ENCODE measurements at regions not wholly inside any gene's neighbourhood (a gene's known extent, or its start where the extent isn't known, plus 50 kb on each side); places are given as distances from the start of the nearest gene placed in this dataset.
"Not testable (repeated sequence)": the region's sequence is repeated elsewhere in the genome, so short reads cannot be mapped to it uniquely, and the experiment has no call there.

DNA sequence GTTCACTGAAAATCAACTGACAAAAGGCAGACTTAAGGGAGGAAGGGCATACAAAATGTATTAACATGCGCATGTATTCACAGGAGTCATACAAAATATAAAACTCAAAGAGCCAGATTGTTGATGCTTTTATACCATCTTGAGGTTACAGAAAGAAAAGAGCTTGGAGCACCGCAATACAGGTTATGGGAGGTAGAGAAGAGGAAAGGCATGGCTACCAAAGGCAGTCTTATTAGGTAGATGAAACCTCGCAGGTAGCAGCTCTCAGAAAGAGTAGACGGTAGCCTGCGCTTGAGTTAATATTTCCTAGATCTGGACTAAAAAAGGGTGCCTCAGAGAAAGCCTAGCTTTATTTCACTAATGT is 69.0 kb upstream of the DHRS4 start:
- Histone ChIP-seq H3K4me1 (peaks cover 0 to 11% (median 4%) of the 10 kb centered on the region in 4 donors), H3K36me3 (no peaks in the 10 kb centered on the region), H3K27ac (peak overlapping the region in 2 of 5 donors; percentile 3 to 15), H3K9me3 (peaks cover 0 to 19% (median 6%) of the 10 kb centered on the region in 4 donors), H3K27me3 (no peaks in the 10 kb centered on the region), H3K4me3 (peak overlapping the region in 1 of 4 donors; percentile 15)
- peak in 1 of 2 donors; percentile 27 for DNase-seq
- TF ChIP-seq POLR2A (IDR thresholded peaks at IDR 0.05) = no peak
- whole genome bisulfite sequencing, 5 donors = 32 to 62% (median 51%) methylated on average over 5 of the region's 5 CpGs
- intact Hi-C loops (cut with DNase I; ENCODE audit: low total_unique reads) = no loop called here

DNA sequence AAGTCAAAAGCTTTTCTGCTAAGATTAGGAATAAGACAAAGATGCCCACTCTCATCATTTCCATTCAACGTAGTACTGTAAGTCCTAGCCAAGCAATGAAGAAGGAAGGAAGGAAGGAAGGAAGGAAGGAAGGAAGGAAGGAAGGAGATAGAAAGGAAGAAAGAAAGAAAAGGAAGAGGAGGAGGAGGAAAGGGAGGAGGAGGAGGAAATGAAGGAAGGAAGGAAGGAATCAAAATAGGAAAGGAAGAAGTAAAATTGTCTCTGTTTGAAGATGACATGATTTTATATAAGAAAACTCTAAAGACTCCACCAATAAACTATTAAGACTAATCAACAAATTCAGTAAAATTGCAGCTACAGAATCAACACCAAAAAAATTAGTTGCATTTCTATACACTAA is 66.0 kb upstream of the DHRS4 start:
- H3K4me1 ChIP-seq = peaks cover 0 to 11% (median 4%) of the 10 kb centered on the region in 4 donors
- intact Hi-C loops (cut with DNase I; ENCODE audit: low total_unique reads) = no loop called here
- H3K27ac ChIP-seq = no peak overlapping the region
- H3K27me3 ChIP-seq = no peaks in the 10 kb centered on the region
- peaks cover 0 to 19% (median 6%) of the 10 kb centered on the region in 4 donors for H3K9me3 ChIP-seq
- no peak overlapping the region for H3K4me3 ChIP-seq
- TF ChIP-seq POLR2A (IDR thresholded peaks at IDR 0.05) = no peak
- no peak for TF ChIP-seq EP300 (IDR thresholded peaks at IDR 0.05)
- no peak for TF ChIP-seq CTCF (IDR thresholded peaks at IDR 0.05)
- DNase-seq = no peak
- 75 to 96% (median 88%) methylated on average over 1 of the region's 1 CpG for WGBS, 5 donors
- no peaks in the 10 kb centered on the region for H3K36me3 ChIP-seq

DNA sequence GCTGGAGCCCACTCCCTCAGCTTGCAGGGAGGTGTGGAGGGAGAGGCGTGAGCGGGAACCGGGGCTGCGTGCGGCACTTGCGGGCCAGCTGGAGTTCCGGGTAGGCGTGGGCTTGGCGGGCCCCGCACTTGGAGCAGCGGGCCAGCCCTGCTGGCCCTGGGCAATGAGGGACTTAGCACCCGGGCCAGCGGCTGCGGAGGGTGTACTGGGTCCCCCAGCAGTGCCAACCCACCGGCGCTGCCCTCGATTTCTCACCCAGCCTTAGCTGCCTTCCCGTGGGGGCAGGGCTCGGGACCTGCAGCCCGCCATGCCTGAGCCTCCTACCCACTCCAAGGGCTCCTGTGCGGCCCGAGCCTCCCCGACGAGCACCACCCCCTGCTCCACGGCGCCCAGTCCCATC is 61.9 kb upstream of the DHRS4 start:
- intact Hi-C loops (cut with DNase I; ENCODE audit: low total_unique reads); DNase-seq: not testable (repeated sequence)
- WGBS, 5 donors = 95 to 97% (median 97%) methylated on average over 11 to 26 of the region's 26 CpGs

DNA sequence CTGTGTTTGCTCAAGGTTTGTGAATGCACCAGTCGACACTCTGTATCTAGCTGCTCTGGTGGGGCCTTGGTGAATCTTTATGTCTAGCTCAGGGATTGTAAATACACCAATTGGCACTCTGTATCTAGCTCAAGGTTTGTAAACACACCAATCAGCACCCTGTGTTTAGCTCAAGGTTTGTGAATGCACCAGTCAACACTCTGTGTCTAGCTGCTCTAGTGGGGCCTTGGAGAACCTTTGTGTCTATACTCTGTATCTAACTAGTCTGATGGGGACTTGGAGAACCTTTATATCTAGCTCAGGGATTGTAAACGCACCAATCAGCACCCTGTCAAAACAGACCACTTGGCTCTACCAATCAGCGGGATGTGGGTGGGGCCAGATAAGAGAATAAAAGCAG is 61.3 kb upstream of the DHRS4 start:
- DNase-seq; H3K4me1 ChIP-seq; intact Hi-C loops (cut with DNase I; ENCODE audit: low total_unique reads); H3K27me3 ChIP-seq; H3K4me3 ChIP-seq; H3K27ac ChIP-seq; H3K36me3 ChIP-seq: not testable (repeated sequence)
- 45 to 84% (median 67%) methylated on average over 3 of the region's 3 CpGs for WGBS, 5 donors
- peaks cover 0 to 19% (median 6%) of the 10 kb centered on the region in 4 donors for H3K9me3 ChIP-seq

More for the DNA sequence above, 61.9 kb upstream of the DHRS4 start:
- H3K27me3 ChIP-seq, H3K27ac ChIP-seq, H3K4me3 ChIP-seq, H3K4me1 ChIP-seq, H3K36me3 ChIP-seq: not testable (repeated sequence)
- H3K9me3 ChIP-seq = peaks cover 0 to 19% (median 6%) of the 10 kb centered on the region in 4 donors

- Histone ChIP-seq H3K9me3 (no peaks in the 10 kb centered on the region), H3K27me3 (no peaks in the 10 kb centered on the region), H3K4me3 (no peak overlapping the region), H3K36me3 (no peaks in the 10 kb centered on the region), H3K27ac (no peak overlapping the region), H3K4me1 (no peaks in the 10 kb centered on the region)
- WGBS, 5 donors = 62 to 73% (median 64%) methylated on average over 4 of the region's 4 CpGs
- TF ChIP-seq POLR2AphosphoS5 (IDR thresholded peaks at IDR 0.05) (no peak), POLR2A (IDR thresholded peaks at IDR 0.05) (no peak)
- no peak for DNase-seq
- intact Hi-C loops (cut with DNase I; ENCODE audit: low total_unique reads) = no loop called here
These were observed 59.1 kb upstream of the DHRS4 start for GRCh38 chr14:23894362-23895052.

- DNase-seq = no peak
- no peaks in the 10 kb centered on the region for H3K4me1 ChIP-seq
- no peak overlapping the region for H3K4me3 ChIP-seq
- intact Hi-C loops (cut with DNase I; ENCODE audit: low total_unique reads) = no loop called here
- H3K27ac ChIP-seq = no peak overlapping the region
- WGBS, 5 donors = 35 to 71% (median 41%) methylated on average over 1 of the region's 1 CpG
- no peaks in the 10 kb centered on the region for H3K9me3 ChIP-seq
- TF ChIP-seq POLR2AphosphoS5 (IDR thresholded peaks at IDR 0.05) (no peak), EP300 (IDR thresholded peaks at IDR 0.05) (no peak), POLR2A (IDR thresholded peaks at IDR 0.05) (no peak), CTCF (IDR thresholded peaks at IDR 0.05) (no peak)
- H3K36me3 ChIP-seq = no peaks in the 10 kb centered on the region
- H3K27me3 ChIP-seq = no peaks in the 10 kb centered on the region
These were observed 58.5 kb upstream of the DHRS4 start for GRCh38 chr14:23895053-23895419.

Data from stomach (tissue), 8 donors.